Loucy (cell line): ENCODE measurements at regions not wholly inside any gene's neighbourhood (a gene's known extent, or its start where the extent isn't known, plus 50 kb on each side); places are given as distances from the start of the nearest gene placed in this dataset.

Experiments
- EZH2phosphoT487 ChIP-seq: fragments of 200-600 bp; IDR thresholded peaks from 2 replicates; pipeline ENCODE4 v1.6.1; 2018; ENCODE audit warnings: antibody characterized with exemption, mild to moderate bottlenecking, moderate library complexity, borderline replicate concordance
- TF ChIP-seq, protein P1 (sequence below): fragments of 200-600 bp; sonication (generic); conservative IDR thresholded peaks from 2 replicates; pipeline ENCODE4 v1.5.1; 2014; ENCODE audit warnings: mild to moderate bottlenecking, antibody characterized with exemption, low read length

- TF ChIP-seq, protein P1, sequence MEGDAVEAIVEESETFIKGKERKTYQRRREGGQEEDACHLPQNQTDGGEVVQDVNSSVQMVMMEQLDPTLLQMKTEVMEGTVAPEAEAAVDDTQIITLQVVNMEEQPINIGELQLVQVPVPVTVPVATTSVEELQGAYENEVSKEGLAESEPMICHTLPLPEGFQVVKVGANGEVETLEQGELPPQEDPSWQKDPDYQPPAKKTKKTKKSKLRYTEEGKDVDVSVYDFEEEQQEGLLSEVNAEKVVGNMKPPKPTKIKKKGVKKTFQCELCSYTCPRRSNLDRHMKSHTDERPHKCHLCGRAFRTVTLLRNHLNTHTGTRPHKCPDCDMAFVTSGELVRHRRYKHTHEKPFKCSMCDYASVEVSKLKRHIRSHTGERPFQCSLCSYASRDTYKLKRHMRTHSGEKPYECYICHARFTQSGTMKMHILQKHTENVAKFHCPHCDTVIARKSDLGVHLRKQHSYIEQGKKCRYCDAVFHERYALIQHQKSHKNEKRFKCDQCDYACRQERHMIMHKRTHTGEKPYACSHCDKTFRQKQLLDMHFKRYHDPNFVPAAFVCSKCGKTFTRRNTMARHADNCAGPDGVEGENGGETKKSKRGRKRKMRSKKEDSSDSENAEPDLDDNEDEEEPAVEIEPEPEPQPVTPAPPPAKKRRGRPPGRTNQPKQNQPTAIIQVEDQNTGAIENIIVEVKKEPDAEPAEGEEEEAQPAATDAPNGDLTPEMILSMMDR: no peak
- no peak for TF ChIP-seq EZH2phosphoT487
These were observed 686.0 kb downstream of the NOVA1 start for GRCh38 chr14:25911831-25912230.
